DMS 273 (cell line): ENCODE measurements at regions not wholly inside any gene's neighbourhood (a gene's known extent, or its start where the extent isn't known, plus 50 kb on each side); places are given as distances from the start of the nearest gene placed in this dataset.
"Not testable (repeated sequence)": the region's sequence is repeated elsewhere in the genome, so short reads cannot be mapped to it uniquely, and the experiment has no call there.

Source experiments
- DNase-seq: peaks from one replicate; lab custom pipeline; 2025; ENCODE audit not compliant: unreplicated experiment; lab: John Stamatoyannopoulos, UW

DNA sequence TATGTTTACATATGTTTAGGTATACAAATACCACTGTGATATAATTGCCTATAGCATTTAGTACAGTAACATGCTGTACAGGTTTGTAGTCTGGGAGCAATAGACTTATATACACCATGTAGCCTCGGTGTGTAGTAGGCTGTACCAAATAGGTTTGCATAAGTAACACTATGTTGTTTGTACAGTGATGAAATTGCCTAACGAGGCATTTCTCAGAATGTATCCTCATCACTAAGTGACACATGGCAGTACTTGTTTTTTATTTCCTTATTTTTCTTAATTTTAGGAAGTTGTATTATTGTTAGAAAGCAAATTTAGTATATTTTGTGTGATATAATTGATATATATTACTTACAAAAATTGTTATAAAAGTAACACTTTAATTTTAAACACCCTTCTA lies 840.9 kb downstream of the LTN1 start:
- no peak for DNase-seq

DNA sequence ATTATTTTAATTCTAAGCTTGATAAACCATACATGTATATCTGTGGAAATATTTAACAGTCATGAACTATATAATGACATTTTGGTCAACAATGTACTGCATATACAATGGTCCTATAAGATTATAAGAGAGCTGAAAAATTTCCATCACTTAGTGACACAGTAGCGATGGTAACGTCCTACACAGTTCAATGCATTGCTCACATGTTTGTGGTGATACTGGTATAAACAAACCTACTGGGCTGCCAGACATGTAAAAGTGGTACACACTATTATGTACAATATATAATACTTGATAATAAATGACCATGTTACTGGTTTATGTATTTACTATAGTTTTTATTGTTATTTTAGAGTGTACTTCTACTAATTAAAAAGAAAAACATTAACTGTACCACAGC lies 841.9 kb downstream of the LTN1 start:
- DNase-seq, result no peak

- DNase-seq, result no peak
Measured at GRCh38 chr21:28148400-28149064, 844.1 kb downstream of the LTN1 start.

GRCh38 chr21:28144653-28145052 lies 848.0 kb downstream of the LTN1 start:
- no peak for DNase-seq

GRCh38 chr21:28144089-28144488 lies 848.6 kb downstream of the LTN1 start:
- DNase-seq, result no peak

- DNase-seq, result no peak
Measured at GRCh38 chr21:28142697-28143096, 850.0 kb downstream of the LTN1 start.

DNA sequence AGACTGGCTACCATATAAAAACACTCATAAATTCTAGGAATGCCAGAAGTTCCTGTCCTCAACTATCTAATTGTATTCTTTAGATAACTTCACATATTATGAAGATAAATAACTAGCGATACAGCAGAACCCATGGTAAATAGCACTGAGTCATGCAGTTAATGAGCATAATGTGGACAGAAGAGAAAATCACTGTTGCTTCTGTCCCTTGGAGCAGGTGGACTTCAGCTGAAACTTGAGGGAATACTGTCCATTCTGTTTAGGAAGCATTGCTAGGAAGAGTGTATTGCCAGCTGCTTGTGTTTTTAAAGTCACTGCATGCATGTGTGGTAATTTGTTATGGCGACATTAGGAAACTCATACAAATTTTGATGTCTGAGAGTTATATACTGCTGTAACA lies 854.4 kb downstream of the LTN1 start:
- no peak for DNase-seq

GRCh38 chr21:28136656-28137255 lies 855.9 kb downstream of the LTN1 start:
- no peak for DNase-seq

- DNase-seq, result no peak
Measured at GRCh38 chr21:28135646-28136045, 857.0 kb downstream of the LTN1 start.

DNA sequence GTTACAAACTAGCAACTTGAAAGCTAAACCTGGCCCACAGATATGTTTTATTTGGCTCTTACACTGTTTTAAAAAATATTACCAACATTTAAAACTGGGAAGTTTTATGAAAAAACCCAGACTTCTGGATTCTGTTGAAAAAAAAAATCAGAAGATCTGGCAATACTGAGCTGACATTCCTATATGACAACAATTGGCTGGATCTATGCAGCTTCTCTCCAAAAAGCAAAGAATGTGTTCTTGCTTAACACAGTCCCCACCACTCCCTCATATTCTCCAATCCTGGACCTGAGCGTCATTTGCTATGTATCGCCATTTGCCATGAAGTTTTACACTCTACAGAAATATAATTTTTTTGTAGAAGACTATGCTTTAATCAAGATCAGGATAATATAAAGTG lies 859.6 kb downstream of the LTN1 start:
- DNase-seq, result no peak

- DNase-seq, result no peak
Measured at GRCh38 chr21:28132713-28133112, 860.0 kb downstream of the LTN1 start.

DNA sequence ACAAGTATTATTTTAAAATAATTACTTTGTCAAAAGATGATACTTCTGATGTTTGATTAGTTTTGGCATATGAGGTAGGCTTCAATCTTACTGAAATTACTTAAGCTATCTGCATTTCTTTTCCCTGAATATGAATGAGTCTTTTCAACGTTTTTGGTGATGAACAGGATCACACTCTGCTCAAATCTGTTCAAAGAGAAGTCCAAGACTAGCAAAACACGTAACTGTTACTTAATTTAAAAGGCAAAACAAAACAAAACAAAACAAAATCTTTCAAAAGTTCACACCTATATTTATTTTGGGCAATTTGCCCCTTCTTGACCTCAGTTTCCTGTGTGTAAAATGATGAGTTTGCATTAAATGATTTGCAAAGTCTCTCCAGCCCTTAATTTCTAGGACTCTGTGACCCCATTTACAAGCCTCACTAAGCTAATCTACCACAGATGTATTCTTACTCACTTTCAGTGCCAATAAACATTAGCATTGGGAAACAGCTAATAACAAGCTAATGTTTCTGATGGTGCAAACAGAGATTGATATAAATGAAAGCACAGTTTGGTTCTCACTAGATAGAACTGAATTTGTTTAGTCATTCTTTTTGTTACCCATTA lies 865.4 kb downstream of the LTN1 start:
- no peak for DNase-seq

- no peak for DNase-seq
Measured at GRCh38 chr21:28126521-28127174, 866.0 kb downstream of the LTN1 start.

GRCh38 chr21:28124541-28124940 lies 868.1 kb downstream of the LTN1 start:
- DNase-seq, result no peak

GRCh38 chr21:28118570-28118969 lies 874.1 kb downstream of the LTN1 start:
- no peak for DNase-seq

DNA sequence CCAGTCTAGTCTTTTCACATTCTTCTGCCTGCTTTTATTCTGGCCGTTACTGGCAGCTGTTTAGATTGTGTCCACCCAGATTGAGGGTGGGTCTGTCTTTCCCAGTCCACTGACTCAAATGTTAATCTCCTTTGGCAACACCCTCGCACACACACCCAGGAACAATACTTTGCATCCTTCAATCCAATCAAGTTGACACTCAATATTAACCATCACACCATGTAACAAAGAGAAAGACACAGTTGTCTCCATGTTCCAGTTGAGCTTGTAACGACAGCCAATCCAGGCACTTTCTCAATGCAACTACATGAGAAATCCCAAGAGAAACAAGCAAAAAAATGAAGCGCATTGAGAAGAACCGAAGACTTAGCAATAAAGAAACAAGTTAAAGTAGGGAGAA lies 877.7 kb downstream of the LTN1 start:
- DNase-seq, result not testable (repeated sequence)

- no peak for DNase-seq
Measured at GRCh38 chr21:28113718-28114117, 879.0 kb downstream of the LTN1 start.

DNA sequence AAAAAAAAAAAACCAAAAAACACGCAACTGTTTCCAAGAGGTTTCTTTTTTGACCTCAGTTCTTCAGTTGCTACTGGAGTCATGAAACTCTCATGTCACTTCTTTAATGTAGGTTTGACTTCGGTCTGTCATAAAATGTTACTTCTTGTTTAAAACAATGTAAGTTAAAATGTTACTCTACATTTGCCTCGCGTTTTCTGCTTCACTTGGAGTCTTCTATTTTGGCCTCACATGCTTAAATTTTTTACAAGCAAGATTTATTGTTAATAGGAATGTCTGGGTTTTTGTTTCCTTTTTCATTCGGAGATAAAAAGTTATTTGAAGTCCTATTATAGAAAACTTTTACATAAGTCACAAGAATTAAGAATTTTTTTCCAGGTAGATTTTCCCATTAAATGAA lies 880.2 kb downstream of the LTN1 start:
- DNase-seq, result no peak

DNA sequence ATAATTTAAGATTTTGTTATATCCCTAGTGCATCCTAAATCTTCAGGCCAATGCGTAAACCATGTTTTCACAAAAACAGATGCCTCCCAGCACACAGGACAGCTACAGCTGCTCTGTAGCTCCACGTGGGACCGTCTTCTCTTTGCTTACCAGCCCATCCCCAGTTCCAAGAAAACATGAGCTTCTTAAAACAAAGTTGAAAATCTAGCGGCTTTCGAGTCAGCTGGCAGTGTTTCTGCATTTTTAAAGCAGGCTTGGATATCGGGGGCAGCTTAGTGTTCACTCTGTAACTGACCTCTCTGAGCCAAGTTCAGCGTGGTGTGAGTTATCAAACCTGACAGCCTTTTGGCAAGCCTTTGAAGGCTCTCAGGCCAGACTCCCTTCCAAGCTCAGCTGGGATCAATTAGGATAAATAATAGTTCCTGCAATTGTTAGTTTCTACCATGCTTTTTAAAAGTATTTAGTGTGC lies 881.5 kb downstream of the LTN1 start:
- no peak for DNase-seq

DNA sequence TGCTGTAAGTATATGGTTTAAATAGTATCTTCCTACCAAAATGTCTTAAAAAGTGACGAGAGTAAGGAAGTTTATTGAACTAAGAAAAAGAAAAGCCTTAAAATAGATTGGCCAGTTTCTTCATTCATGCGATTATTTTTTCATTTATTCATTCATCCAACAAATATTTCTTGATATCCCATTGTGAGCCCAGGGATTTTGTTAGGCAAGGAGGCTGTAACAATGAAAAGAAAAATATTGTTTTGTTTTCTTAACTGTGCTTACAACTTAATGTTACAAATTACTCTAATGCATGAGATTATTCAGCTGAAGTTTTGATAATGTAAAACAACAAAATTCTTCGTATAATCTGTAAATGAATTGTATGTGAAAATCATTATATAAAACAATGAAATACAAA lies 882.0 kb downstream of the LTN1 start:
- DNase-seq, result no peak

DNA sequence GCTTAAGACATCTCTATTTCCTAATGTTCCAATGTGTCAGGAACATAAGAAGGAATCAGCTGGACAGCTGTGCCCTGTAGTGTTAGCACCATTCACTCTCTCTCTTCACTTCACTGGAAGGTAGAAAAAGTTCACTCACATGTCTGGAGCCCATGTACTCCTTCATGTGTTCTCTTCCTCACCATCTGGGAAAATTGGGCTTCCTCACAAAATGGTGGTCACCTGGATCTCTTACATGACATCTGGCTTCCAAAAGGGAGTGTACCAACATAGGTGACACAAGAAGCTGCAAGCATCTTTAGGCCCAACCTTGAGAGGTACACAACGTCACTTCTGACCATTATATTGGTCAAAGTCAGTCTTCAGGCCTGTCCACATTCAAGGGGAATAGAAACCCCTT lies 882.6 kb downstream of the LTN1 start:
- no peak for DNase-seq

- no peak for DNase-seq
Measured at GRCh38 chr21:28106370-28106890, 886.2 kb downstream of the LTN1 start.
